NCI-H2107 treated with DMSO at 0.1 percent for 48 hours (cell line): ENCODE measurements at regions not wholly inside any gene's neighbourhood (a gene's known extent, or its start where the extent isn't known, plus 50 kb on each side); places are given as distances from the start of the nearest gene placed in this dataset.
"Not testable (repeated sequence)": the region's sequence is repeated elsewhere in the genome, so short reads cannot be mapped to it uniquely, and the experiment has no call there.

Source experiments
- DNase-seq: peaks from one replicate; lab custom pipeline; 2025; ENCODE audit not compliant: unreplicated experiment; lab: John Stamatoyannopoulos, UW

DNA sequence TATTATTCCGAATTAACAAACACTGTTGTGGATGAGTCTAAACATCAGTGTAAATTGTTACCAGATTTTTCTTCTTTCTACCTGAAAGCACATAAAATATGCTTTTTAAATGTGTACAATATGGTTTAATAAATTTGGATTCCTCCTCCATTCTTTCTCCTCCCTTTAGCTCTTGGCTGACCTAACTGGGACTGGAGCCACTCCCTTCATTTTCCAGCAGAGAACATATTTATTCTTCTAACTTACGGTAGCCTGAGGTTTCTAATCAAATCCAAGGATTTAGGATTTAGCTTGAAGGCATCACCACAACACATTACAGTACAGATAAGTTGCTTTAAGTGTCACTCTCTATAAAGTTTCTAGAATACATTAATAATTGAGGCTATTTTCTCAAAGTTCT, 88.2 kb upstream of the SEMA3C start:
- DNase-seq = no peak

- DNase-seq = no peak
Observed at GRCh38 chr7:81005254-81005653, 86.4 kb upstream of the SEMA3C start.

DNA sequence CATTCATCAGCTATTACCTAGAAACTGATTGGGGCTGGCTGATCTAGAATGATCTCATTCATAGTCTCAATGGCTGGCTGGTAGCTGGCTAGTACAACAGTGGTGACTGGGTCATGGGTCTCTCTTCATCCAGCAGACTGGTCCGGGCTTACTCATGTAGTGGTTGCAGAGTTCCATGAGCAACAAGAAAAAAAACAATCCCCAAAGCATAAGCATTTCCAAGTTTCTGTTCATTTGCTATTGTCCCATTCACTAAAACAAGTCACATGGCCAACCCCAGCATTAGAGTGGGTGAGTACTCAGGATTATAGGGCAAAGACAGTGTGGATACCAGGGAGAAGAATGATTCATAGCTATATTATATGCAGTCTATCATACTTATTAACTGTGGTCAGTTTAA, 85.2 kb upstream of the SEMA3C start:
- no peak for DNase-seq

GRCh38 chr7:81003326-81003725, 84.5 kb upstream of the SEMA3C start:
- DNase-seq = no peak

DNA sequence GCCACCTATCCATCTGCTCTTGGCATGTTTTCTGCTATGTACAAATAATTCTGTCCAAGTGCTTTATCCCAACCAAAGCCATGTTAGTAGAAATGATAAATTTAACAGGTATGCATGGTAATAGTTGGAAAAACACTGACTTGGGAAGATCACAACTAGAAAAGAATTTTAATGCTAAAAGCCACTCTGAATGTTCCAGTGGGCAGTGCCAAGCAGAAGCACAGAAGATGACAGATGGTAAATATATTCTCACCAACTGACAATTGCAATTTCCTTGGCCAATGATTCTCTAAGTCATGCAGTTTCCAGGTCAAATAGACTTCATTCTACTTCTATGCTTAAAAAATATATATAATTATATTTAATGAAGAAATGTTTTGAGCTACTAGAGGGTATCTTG, 83.6 kb upstream of the SEMA3C start:
- no peak for DNase-seq

GRCh38 chr7:80999771-81000170, 80.9 kb upstream of the SEMA3C start:
- DNase-seq = no peak

DNA sequence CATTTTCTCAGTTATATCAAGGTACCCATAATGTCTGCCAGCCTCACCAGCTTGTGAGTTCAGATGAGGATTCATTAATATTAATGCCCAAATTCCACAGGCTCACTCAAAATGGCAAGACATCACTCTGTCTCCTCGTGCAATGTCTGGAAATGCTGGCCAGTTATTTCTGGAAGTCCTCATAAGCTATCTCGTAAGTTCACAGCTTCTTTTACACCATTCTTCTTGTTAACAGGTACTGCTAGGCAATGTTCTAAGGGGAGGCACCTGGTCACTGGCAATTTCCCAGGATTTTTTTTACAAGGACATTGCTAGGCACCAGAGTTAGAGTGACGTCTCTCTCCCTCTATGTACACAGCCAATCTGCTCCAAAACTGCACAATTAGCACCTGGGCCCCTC, 80.2 kb upstream of the SEMA3C start:
- DNase-seq = no peak

DNA sequence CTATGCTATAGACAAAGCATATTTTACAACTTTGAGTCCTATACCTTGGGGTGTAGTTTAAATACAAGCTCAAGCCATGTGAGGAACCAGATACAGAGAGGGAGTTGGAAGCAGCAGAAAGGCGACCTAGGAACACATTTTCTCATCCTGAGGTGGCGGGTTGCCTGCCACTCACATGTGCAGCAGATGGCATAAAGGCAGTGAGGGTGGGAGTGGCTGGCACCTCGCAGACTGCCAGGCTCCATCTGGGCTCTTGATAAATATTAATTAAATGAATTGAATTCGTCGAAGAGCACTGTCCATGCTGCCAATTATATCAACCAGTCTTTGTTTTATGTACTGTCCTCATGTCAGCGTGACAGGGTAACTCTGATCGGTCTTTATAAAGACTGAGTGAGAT, 79.0 kb upstream of the SEMA3C start:
- DNase-seq = no peak

GRCh38 chr7:80996236-80996635, 77.4 kb upstream of the SEMA3C start:
- not testable (repeated sequence) for DNase-seq

DNA sequence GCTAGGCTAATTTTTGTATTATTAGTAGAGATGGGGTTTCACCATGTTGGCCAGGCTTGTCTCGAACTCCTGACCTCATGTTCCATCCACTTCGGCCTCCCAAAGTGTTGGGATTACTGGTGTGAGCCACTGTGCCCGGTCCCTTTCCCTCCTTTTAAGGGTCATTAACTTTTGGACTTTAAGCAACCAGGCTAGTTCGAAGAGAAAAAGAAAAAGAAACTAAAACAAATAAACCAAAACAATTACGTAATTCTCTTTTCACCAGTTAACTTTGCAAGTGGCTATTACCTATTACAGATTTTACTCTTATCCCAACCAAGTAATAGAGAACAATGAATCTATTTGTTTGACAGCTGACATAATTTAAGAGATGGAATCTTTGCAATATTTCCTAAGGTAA, 72.8 kb upstream of the SEMA3C start:
- DNase-seq = no peak

DNA sequence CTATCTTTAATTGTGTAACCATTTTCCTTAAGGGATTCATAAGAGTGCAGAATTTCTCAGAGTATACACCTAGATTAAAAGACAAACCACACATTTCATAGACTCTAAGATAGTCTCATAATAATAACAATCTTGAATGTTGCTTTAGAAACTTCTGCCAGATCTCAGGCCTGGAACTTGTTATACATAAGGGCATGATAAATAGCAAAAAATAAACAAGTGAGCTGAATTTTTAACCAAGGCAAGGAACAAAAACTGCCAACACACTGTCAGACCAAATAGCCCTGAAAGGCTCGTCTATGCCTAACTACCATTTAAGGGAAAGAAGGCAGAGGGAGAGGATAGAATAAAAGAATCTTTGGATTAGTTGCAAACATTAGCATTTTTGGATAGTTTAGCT, 65.8 kb upstream of the SEMA3C start:
- no peak for DNase-seq

- DNase-seq = no peak
Observed at GRCh38 chr7:80981405-80981804, 62.6 kb upstream of the SEMA3C start.

DNA sequence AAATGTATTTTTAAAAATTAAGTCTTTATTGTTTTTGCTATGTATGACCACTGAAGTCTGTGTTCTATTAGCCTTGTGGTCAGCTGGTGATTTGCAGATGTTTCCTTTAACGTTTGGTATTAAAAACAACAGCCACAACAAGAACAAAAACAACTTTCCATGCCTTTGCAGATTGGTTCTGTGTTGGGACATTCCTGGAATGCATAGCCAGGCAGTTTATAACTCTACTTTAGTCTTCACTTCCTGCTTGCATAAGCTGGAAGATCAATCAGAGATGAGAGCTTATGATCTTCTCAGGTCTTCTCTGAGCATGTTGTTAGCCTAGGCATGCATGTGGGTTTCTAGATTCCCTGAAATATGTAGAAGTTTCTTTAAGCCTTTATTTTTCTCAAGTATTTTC, 58.9 kb upstream of the SEMA3C start:
- no peak for DNase-seq

GRCh38 chr7:80974396-80975358, 55.8 kb upstream of the SEMA3C start:
- DNase-seq = no peak

DNA sequence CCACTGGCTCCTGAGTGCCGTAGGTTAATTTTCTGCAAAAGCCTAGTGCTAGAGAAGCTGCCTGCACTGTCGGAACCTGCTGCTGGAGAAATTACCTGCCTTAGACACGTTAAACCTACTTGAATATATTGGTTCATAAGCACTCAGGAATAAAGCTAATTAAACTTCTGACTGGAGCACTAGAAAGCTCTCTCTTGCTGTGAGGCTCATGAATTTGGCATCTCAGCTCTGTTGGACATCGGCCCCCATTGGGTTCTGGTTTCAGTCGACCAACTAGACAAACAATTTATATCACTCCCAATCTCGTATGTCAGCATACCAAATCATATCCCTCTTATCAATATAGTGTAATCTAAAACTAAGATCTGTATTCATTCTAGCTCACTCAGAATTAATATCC, 52.4 kb upstream of the SEMA3C start:
- no peak for DNase-seq
